Right lobe of liver (tissue), 4 donors: ENCODE measurements at regions not wholly inside any gene's neighbourhood (a gene's known extent, or its start where the extent isn't known, plus 50 kb on each side); places are given as distances from the start of the nearest gene placed in this dataset.

ENCODE experiments used
- POLR2A ChIP-seq: fragments of 450-650 bp; IDR thresholded peaks from one replicate; pipeline ENCODE4 v1.6.1; 2017; ENCODE audit warnings: antibody characterized with exemption, mild to moderate bottlenecking
- TF ChIP-seq, protein P1 (sequence below), 4 donors: fragments of 200-600 bp in 3 of 4; fragments of 450-650 bp in 1 of 4; IDR thresholded peaks; one replicate each; pipeline versions ENCODE4 v1.5.1 to v1.8.0; 2016 to 2022; ENCODE audit warnings: antibody characterized with exemption in 4 of 4, mild to moderate bottlenecking in 2 of 4
- donor health status: DM: no; HTN: no; CAD: no.
- donor health status: DM: no; HTN: no; CAD: no.
- donor health status: DM: no; HTN: yes; CAD: no.

- TF ChIP-seq, protein P1, sequence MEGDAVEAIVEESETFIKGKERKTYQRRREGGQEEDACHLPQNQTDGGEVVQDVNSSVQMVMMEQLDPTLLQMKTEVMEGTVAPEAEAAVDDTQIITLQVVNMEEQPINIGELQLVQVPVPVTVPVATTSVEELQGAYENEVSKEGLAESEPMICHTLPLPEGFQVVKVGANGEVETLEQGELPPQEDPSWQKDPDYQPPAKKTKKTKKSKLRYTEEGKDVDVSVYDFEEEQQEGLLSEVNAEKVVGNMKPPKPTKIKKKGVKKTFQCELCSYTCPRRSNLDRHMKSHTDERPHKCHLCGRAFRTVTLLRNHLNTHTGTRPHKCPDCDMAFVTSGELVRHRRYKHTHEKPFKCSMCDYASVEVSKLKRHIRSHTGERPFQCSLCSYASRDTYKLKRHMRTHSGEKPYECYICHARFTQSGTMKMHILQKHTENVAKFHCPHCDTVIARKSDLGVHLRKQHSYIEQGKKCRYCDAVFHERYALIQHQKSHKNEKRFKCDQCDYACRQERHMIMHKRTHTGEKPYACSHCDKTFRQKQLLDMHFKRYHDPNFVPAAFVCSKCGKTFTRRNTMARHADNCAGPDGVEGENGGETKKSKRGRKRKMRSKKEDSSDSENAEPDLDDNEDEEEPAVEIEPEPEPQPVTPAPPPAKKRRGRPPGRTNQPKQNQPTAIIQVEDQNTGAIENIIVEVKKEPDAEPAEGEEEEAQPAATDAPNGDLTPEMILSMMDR (IDR thresholded peaks at IDR 0.05), result no peak
- TF ChIP-seq POLR2A, result no peak
Observed at GRCh38 chr3:188949456-188949855, 222.3 kb upstream of the TPRG1 start.
